SK-N-SH treated with all-trans-retinoic acid at 6 μM for 48 hours (cell line): ENCODE measurements at regions not wholly inside any gene's neighbourhood (a gene's known extent, or its start where the extent isn't known, plus 50 kb on each side); places are given as distances from the start of the nearest gene placed in this dataset.

Source experiments
- ATAC-seq: fragments of 200-7000 bp; cut with Tn5 transposase; 3 replicates; pipeline ENCODE4 v1.9.1; 2020; ENCODE audit warnings: mild to moderate bottlenecking, moderate library complexity
- ARNTL ChIP-seq: fragments of 450-650 bp; formaldehyde crosslinking; IDR thresholded peaks from 2 replicates; pipeline ENCODE4 v1.5.0; 2020; ENCODE audit warnings: low read depth, mild to moderate bottlenecking, moderate library complexity, borderline replicate concordance
- BACH2 ChIP-seq: fragments of 250-450 bp; sonication (Bioruptor Pico); IDR thresholded peaks from 2 replicates; pipeline ENCODE4 v1.9.0; 2021; ENCODE audit warnings: mild to moderate bottlenecking, borderline replicate concordance
- CSDC2 ChIP-seq: fragments of 250-450 bp; sonication (Bioruptor Pico); IDR thresholded peaks from 2 replicates; pipeline ENCODE4 v1.5.0; 2020; ENCODE audit warnings: mild to moderate bottlenecking, moderate library complexity
- ESRRG ChIP-seq: fragments of 250-450 bp; sonication (Bioruptor Pico); IDR thresholded peaks from 2 replicates; pipeline ENCODE4 v1.6.1; 2021; ENCODE audit warnings: mild to moderate bottlenecking
- GLIS3 ChIP-seq: fragments of 250-450 bp; sonication (Bioruptor Pico); IDR thresholded peaks from 2 replicates; pipeline ENCODE4 v1.5.0; 2020; ENCODE audit warnings: mild to moderate bottlenecking, moderate library complexity
- ISL1 ChIP-seq: fragments of 250-450 bp; sonication (Bioruptor Pico); IDR thresholded peaks from 2 replicates; pipeline ENCODE4 v2.1.2; 2022; ENCODE audit warnings: mild to moderate bottlenecking, moderate library complexity
- OSR1 ChIP-seq: fragments of 250-450 bp; sonication (Bioruptor Pico); IDR thresholded peaks from 2 replicates; pipeline ENCODE4 v1.8.0; 2022; ENCODE audit warnings: moderate library complexity, mild to moderate bottlenecking, inconsistent platforms
- PPARA ChIP-seq: fragments of 250-450 bp; sonication (Bioruptor Pico); IDR thresholded peaks from 2 replicates; pipeline ENCODE4 v1.5.0; 2020; ENCODE audit warnings: mild to moderate bottlenecking, borderline replicate concordance
- RARB ChIP-seq: fragments of 250-450 bp; sonication (Bioruptor Pico); IDR thresholded peaks from 2 replicates; pipeline ENCODE4 v1.8.0; 2021; ENCODE audit warnings: mild to moderate bottlenecking, moderate library complexity
- TCF4 ChIP-seq: fragments of 250-450 bp; sonication (Bioruptor Pico); IDR thresholded peaks from 2 replicates; pipeline ENCODE4 v1.8.0; 2021; ENCODE audit warnings: mild to moderate bottlenecking, moderate library complexity, borderline replicate concordance
- TOX ChIP-seq: fragments of 250-450 bp; sonication (Bioruptor Pico); IDR thresholded peaks from 2 replicates; pipeline ENCODE4 v1.8.0; 2021; ENCODE audit warnings: mild to moderate bottlenecking, moderate library complexity, borderline replicate concordance
- ZC3H10 ChIP-seq: fragments of 250-450 bp; sonication (Bioruptor Pico); IDR thresholded peaks from 2 replicates; pipeline ENCODE4 v1.5.1; 2021; ENCODE audit warnings: mild to moderate bottlenecking, moderate library complexity
- ZFP3 ChIP-seq: fragments of 250-450 bp; sonication (Bioruptor Pico); IDR thresholded peaks from 2 replicates; pipeline ENCODE4 v1.5.0; 2020; ENCODE audit warnings: mild to moderate bottlenecking, moderate library complexity
- ZFP30 ChIP-seq: fragments of 450-650 bp; formaldehyde crosslinking; IDR thresholded peaks from 2 replicates; pipeline ENCODE4 v1.5.0; 2022; ENCODE audit warnings: mild to moderate bottlenecking, moderate library complexity
- ZNF565 ChIP-seq: fragments of 450-650 bp; formaldehyde crosslinking; conservative IDR thresholded peaks from 2 replicates; pipeline ENCODE4 v1.5.0; 2020; ENCODE audit warnings: low read depth, mild to moderate bottlenecking, moderate library complexity
- ZNF70 ChIP-seq: fragments of 450-650 bp; formaldehyde crosslinking; IDR thresholded peaks from 2 replicates; pipeline ENCODE4 v1.5.0; 2020; ENCODE audit warnings: mild to moderate bottlenecking, moderate library complexity
- ZNF8 ChIP-seq: fragments of 450-650 bp; formaldehyde crosslinking; IDR thresholded peaks from 2 replicates; pipeline ENCODE4 v1.5.0; 2020; ENCODE audit warnings: mild to moderate bottlenecking, moderate library complexity
- TF ChIP-seq, protein P1 (sequence below): fragments of 250-450 bp; sonication (Bioruptor Pico); IDR thresholded peaks from 2 replicates; pipeline ENCODE4 v1.5.0; 2020; ENCODE audit warnings: mild to moderate bottlenecking, moderate library complexity
- TF ChIP-seq, protein P2 (sequence below): fragments of 250-450 bp; sonication (Bioruptor Pico); IDR thresholded peaks from 2 replicates; pipeline ENCODE4 v1.8.0; 2021; ENCODE audit warnings: low read depth, mild to moderate bottlenecking, moderate library complexity, borderline replicate concordance
- TF ChIP-seq, protein P3 (sequence below): fragments of 250-450 bp; sonication (Bioruptor Pico); IDR thresholded peaks from 2 replicates; pipeline ENCODE4 v1.5.1; 2021; ENCODE audit warnings: mild to moderate bottlenecking, moderate library complexity
- TF ChIP-seq, protein P4 (sequence below): fragments of 250-450 bp; sonication (Bioruptor Pico); IDR thresholded peaks from 2 replicates; pipeline ENCODE4 v1.5.1; 2020; ENCODE audit warnings: low read depth, mild to moderate bottlenecking, moderate library complexity
- TF ChIP-seq, protein P5 (sequence below): fragments of 250-450 bp; sonication (Bioruptor Pico); IDR thresholded peaks from 2 replicates; pipeline ENCODE4 v1.8.0; 2020; ENCODE audit warnings: mild to moderate bottlenecking, moderate library complexity, borderline replicate concordance

DNA sequence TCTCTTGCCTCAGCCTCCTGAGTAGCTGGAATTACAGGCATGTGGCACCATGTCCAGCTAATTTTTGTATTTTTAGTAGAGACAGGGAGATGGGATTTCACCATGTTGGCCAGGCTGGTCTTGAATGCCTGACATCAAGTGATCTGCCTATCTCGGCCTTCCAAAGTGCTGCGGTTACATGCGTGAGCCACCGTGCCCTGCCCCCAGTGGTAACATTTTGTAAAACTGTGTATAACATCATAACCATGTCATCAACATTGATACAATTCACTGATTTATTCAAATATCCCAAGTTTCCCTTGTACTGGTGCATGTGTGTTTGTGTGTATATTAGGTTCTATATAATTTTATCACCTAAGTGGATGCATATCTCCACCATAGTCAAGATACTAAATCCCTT, 70.0 kb downstream of the PDCL3 start:
- ATAC-seq = no peak
- TF ChIP-seq ZNF8 (no peak), ARNTL (CRISPR knock-in tag) (no peak), ISL1 (CRISPR knock-in tag) (no peak), ZFP3 (no peak), PPARA (no peak), ZNF565 (CRISPR knock-in tag) (no peak), ZFP30 (CRISPR knock-in tag) (no peak), ESRRG (CRISPR knock-in tag) (no peak), TOX (CRISPR knock-in tag) (no peak), OSR1 (CRISPR knock-in tag) (no peak), TCF4 (CRISPR knock-in tag) (no peak)
- TF ChIP-seq, protein P1, sequence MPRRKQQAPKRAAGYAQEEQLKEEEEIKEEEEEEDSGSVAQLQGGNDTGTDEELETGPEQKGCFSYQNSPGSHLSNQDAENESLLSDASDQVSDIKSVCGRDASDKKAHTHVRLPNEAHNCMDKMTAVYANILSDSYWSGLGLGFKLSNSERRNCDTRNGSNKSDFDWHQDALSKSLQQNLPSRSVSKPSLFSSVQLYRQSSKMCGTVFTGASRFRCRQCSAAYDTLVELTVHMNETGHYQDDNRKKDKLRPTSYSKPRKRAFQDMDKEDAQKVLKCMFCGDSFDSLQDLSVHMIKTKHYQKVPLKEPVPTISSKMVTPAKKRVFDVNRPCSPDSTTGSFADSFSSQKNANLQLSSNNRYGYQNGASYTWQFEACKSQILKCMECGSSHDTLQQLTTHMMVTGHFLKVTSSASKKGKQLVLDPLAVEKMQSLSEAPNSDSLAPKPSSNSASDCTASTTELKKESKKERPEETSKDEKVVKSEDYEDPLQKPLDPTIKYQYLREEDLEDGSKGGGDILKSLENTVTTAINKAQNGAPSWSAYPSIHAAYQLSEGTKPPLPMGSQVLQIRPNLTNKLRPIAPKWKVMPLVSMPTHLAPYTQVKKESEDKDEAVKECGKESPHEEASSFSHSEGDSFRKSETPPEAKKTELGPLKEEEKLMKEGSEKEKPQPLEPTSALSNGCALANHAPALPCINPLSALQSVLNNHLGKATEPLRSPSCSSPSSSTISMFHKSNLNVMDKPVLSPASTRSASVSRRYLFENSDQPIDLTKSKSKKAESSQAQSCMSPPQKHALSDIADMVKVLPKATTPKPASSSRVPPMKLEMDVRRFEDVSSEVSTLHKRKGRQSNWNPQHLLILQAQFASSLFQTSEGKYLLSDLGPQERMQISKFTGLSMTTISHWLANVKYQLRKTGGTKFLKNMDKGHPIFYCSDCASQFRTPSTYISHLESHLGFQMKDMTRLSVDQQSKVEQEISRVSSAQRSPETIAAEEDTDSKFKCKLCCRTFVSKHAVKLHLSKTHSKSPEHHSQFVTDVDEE (CRISPR knock-in tag) = no peak
- TF ChIP-seq, protein P2, sequence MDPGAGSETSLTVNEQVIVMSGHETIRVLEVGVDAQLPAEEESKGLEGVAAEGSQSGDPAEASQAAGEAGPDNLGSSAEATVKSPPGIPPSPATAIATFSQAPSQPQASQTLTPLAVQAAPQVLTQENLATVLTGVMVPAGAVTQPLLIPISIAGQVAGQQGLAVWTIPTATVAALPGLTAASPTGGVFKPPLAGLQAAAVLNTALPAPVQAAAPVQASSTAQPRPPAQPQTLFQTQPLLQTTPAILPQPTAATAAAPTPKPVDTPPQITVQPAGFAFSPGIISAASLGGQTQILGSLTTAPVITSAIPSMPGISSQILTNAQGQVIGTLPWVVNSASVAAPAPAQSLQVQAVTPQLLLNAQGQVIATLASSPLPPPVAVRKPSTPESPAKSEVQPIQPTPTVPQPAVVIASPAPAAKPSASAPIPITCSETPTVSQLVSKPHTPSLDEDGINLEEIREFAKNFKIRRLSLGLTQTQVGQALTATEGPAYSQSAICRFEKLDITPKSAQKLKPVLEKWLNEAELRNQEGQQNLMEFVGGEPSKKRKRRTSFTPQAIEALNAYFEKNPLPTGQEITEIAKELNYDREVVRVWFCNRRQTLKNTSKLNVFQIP (CRISPR knock-in tag) = no peak
- TF ChIP-seq, protein P3, sequence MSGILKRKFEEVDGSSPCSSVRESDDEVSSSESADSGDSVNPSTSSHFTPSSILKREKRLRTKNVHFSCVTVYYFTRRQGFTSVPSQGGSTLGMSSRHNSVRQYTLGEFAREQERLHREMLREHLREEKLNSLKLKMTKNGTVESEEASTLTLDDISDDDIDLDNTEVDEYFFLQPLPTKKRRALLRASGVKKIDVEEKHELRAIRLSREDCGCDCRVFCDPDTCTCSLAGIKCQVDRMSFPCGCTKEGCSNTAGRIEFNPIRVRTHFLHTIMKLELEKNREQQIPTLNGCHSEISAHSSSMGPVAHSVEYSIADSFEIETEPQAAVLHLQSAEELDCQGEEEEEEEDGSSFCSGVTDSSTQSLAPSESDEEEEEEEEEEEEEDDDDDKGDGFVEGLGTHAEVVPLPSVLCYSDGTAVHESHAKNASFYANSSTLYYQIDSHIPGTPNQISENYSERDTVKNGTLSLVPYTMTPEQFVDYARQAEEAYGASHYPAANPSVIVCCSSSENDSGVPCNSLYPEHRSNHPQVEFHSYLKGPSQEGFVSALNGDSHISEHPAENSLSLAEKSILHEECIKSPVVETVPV (CRISPR knock-in tag) = no peak
- TF ChIP-seq, protein P4, sequence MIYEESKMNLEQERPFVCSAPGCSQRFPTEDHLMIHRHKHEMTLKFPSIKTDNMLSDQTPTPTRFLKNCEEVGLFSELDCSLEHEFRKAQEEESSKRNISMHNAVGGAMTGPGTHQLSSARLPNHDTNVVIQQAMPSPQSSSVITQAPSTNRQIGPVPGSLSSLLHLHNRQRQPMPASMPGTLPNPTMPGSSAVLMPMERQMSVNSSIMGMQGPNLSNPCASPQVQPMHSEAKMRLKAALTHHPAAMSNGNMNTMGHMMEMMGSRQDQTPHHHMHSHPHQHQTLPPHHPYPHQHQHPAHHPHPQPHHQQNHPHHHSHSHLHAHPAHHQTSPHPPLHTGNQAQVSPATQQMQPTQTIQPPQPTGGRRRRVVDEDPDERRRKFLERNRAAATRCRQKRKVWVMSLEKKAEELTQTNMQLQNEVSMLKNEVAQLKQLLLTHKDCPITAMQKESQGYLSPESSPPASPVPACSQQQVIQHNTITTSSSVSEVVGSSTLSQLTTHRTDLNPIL (CRISPR knock-in tag) = no peak
- TF ChIP-seq, protein P5, sequence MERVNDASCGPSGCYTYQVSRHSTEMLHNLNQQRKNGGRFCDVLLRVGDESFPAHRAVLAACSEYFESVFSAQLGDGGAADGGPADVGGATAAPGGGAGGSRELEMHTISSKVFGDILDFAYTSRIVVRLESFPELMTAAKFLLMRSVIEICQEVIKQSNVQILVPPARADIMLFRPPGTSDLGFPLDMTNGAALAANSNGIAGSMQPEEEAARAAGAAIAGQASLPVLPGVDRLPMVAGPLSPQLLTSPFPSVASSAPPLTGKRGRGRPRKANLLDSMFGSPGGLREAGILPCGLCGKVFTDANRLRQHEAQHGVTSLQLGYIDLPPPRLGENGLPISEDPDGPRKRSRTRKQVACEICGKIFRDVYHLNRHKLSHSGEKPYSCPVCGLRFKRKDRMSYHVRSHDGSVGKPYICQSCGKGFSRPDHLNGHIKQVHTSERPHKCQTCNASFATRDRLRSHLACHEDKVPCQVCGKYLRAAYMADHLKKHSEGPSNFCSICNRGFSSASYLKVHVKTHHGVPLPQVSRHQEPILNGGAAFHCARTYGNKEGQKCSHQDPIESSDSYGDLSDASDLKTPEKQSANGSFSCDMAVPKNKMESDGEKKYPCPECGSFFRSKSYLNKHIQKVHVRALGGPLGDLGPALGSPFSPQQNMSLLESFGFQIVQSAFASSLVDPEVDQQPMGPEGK = no peak

DNA sequence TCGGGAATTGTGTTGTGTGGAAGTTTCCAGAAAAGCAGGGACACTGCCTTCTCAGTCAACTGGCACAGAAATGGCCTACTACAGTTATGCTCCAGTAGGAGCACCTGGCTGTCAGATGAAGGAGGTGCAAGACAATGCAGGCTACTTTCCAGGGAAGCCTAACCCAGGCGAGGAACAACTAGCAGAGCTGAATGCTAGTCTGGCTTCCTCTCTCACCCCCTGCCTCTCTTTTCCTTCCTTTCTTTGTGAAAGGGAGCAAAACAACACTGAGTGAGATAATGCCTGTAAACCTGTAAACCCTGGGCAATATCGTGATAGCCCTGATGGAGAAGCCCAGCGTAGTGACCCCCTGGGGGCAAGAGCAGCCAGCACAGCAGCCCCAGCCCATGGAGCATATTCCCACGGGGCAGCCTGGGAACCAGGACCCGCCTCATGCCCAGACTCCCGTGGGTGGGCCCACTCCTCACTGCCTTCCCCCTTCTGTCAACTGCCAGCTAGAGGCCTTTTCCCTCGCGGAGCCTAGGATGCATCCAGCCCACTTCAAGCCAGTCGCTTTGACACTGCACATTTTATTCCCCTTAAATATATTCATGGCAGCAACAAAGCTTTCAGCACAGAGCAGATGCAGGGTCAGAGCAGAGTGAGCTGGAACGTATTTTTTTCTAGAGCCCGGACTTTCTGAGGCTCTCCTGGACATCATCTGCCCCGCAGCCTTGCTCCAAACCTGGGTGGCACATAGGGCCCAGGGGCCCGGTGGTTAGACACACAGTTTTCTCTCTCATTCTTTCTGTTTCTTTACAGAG, 77.0 kb downstream of the PDCL3 start:
- TF ChIP-seq ZNF8 = no peak
- ATAC-seq = no peak

DNA sequence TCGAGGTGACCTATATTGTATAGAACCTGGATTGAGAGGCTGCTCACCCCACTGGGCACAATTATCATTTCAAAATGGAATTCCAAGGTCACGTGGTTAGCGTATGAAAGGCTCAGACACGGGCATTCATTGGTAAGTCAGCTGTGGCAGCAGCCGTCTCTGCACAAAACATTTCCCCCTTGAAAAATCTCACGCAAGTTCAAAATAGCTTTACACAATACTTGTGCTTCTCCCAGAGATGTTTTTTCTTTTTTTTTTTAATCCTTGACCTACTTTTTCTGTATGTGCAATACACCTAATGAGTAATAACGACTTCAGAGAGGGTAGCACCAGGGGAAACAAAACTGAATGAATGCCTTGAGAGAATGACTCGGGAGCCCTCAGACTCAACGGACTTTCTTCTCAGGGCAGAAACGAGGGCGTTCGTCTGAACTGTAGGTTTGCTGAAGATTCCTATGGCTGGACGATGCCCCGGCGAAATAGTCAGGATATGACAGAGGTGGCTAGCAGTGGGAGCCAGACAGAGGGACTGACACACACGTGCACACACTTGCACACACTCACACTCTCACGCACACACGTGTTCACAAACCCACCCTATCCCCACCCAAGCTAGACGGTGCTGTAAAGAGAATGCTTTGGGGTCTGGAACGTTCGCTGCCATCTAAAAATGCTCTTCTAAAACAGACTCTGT, 77.8 kb downstream of the PDCL3 start:
- no peak for ATAC-seq
- TF ChIP-seq ZNF70 (CRISPR knock-in tag) (no peak), OSR1 (CRISPR knock-in tag) (no peak), ARNTL (CRISPR knock-in tag) (no peak), GLIS3 (CRISPR knock-in tag) (no peak), TCF4 (CRISPR knock-in tag) (no peak), BACH2 (CRISPR knock-in tag) (no peak), ZNF8 (no peak), PPARA (no peak), ESRRG (CRISPR knock-in tag) (no peak), ZFP30 (CRISPR knock-in tag) (no peak), RARB (CRISPR knock-in tag) (no peak), ZC3H10 (CRISPR knock-in tag) (no peak), CSDC2 (CRISPR knock-in tag) (no peak), ISL1 (CRISPR knock-in tag) (no peak)
- TF ChIP-seq, protein P4 (CRISPR knock-in tag) = no peak
- TF ChIP-seq, protein P2 (CRISPR knock-in tag) = no peak
- TF ChIP-seq, protein P3 (CRISPR knock-in tag) = no peak
